OCI-LY3 (cell line): ENCODE measurements at regions not wholly inside any gene's neighbourhood (a gene's known extent, or its start where the extent isn't known, plus 50 kb on each side); places are given as distances from the start of the nearest gene placed in this dataset.

Experiments
- EZH2phosphoT487 ChIP-seq: fragments of 200-600 bp; shearing (Covaris generic); IDR thresholded peaks from 2 replicates; pipeline ENCODE4 v1.6.1; 2018; ENCODE audit warnings: antibody characterized with exemption, mixed run types, low read depth
- TF ChIP-seq, protein P1 (sequence below): fragments of 200-600, 300-600 bp; sonication (generic); IDR thresholded peaks from 2 replicates; pipeline ENCODE4 v1.5.1; 2014; ENCODE audit warnings: antibody characterized with exemption, low read length, low read depth

DNA sequence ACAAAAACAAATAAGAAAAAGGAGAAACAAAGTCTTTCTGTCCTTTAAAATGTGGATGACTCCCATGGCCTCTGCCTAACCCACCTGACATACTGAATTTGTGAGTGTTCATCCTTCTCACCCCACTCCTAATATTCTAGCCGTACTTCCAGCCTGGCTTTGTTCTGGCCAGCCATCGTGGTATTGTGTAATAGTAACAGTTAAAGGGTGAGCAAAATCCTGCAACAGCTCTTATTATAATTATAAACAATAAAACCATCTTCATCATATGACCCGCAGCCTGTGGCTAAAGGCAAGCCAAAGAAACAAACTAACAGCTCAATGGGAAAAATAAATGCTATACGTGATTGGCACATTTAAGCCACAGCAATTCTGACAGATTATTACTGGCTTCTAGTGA is 721.6 kb upstream of the TENM4 start:
- TF ChIP-seq, protein P1, sequence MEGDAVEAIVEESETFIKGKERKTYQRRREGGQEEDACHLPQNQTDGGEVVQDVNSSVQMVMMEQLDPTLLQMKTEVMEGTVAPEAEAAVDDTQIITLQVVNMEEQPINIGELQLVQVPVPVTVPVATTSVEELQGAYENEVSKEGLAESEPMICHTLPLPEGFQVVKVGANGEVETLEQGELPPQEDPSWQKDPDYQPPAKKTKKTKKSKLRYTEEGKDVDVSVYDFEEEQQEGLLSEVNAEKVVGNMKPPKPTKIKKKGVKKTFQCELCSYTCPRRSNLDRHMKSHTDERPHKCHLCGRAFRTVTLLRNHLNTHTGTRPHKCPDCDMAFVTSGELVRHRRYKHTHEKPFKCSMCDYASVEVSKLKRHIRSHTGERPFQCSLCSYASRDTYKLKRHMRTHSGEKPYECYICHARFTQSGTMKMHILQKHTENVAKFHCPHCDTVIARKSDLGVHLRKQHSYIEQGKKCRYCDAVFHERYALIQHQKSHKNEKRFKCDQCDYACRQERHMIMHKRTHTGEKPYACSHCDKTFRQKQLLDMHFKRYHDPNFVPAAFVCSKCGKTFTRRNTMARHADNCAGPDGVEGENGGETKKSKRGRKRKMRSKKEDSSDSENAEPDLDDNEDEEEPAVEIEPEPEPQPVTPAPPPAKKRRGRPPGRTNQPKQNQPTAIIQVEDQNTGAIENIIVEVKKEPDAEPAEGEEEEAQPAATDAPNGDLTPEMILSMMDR = no peak
- no peak for TF ChIP-seq EZH2phosphoT487
